Astrocyte (in vitro differentiated cells and primary cell): ENCODE measurements at regions not wholly inside any gene's neighbourhood (a gene's known extent, or its start where the extent isn't known, plus 50 kb on each side); places are given as distances from the start of the nearest gene placed in this dataset.

Experiments
- DNase-seq: peaks from one replicate; pipeline ENCODE4 v3.0.0-alpha.2; 2010; ENCODE audit warnings: low read depth
- FAIRE-seq: peaks from 2 replicates; lab custom pipeline; 2011; peaks lifted over from hg19 to GRCh38; lab: Jason Lieb, UNC
- H2AFZ ChIP-seq: 2 replicates; pipeline ENCODE4 v1.6.0; 2012; ENCODE audit warnings: low read depth, low read length, inconsistent platforms
- H3K27ac ChIP-seq: 2 replicates; pipeline ENCODE4 v1.5.1; 2011; ENCODE audit warnings: low read depth, low read length, inconsistent platforms
- H3K27me3 ChIP-seq: 2 replicates; pipeline ENCODE4 v1.6.0; 2011; ENCODE audit warnings: low read length, inconsistent platforms; ENCODE audit not compliant: insufficient read depth
- H3K36me3 ChIP-seq: 2 replicates; pipeline ENCODE4 v1.5.1; 2011; ENCODE audit warnings: low read length, inconsistent platforms; ENCODE audit not compliant: insufficient read depth
- H3K4me1 ChIP-seq: 2 replicates; pipeline ENCODE4 v1.5.1; 2011; ENCODE audit warnings: low read length, inconsistent platforms; ENCODE audit not compliant: insufficient read depth
- H3K4me2 ChIP-seq: 2 replicates; pipeline ENCODE4 v1.6.0; 2012; ENCODE audit warnings: low read length, inconsistent platforms
- H3K4me3 ChIP-seq: 2 replicates; pipeline ENCODE4 v1.5.1; 2011; ENCODE audit warnings: low read depth, mild to moderate bottlenecking, low read length, inconsistent platforms; ENCODE audit not compliant: insufficient read depth
- H3K79me2 ChIP-seq: 2 replicates; pipeline ENCODE4 v1.6.0; 2012; ENCODE audit warnings: mild to moderate bottlenecking, low read length, inconsistent platforms; ENCODE audit not compliant: insufficient read depth
- H3K9ac ChIP-seq: 2 replicates; pipeline ENCODE4 v1.6.0; 2012; ENCODE audit warnings: mild to moderate bottlenecking, low read length, inconsistent platforms
- H3K9me3 ChIP-seq: 2 replicates; pipeline ENCODE4 v1.5.1; 2012; ENCODE audit warnings: low read depth, mild to moderate bottlenecking, low read length, inconsistent platforms; ENCODE audit not compliant: insufficient read depth
- H4K20me1 ChIP-seq: 2 replicates; pipeline ENCODE4 v1.6.0; 2012; ENCODE audit warnings: low read length, inconsistent platforms; ENCODE audit not compliant: insufficient read depth
- H3K27ac Mint-ChIP-seq: one replicate; pipeline ENCODE4 v1.8.0; 2021; ENCODE audit warnings: mild to moderate bottlenecking, mixed read lengths; ENCODE audit not compliant: unreplicated experiment
- H3K27me3 Mint-ChIP-seq: one replicate; pipeline ENCODE4 v1.8.0; 2021; ENCODE audit warnings: low read depth, mixed read lengths; ENCODE audit not compliant: unreplicated experiment
- H3K36me3 Mint-ChIP-seq: one replicate; pipeline ENCODE4 v1.8.0; 2021; ENCODE audit warnings: low read depth, mixed read lengths; ENCODE audit not compliant: unreplicated experiment
- H3K4me1 Mint-ChIP-seq: one replicate; pipeline ENCODE4 v1.8.0; 2021; ENCODE audit warnings: low read depth, mixed read lengths; ENCODE audit not compliant: unreplicated experiment
- H3K4me3 Mint-ChIP-seq: one replicate; pipeline ENCODE4 v1.8.0; 2021; ENCODE audit warnings: mild to moderate bottlenecking, moderate library complexity, mixed read lengths; ENCODE audit not compliant: unreplicated experiment
- H3K9me3 Mint-ChIP-seq: one replicate; pipeline ENCODE4 v1.8.0; 2021; ENCODE audit warnings: mild to moderate bottlenecking, mixed read lengths; ENCODE audit not compliant: unreplicated experiment
- EZH2 ChIP-seq: IDR thresholded peaks from 2 replicates; pipeline ENCODE4 v1.6.1; 2012; ENCODE audit warnings: mild to moderate bottlenecking, low read length, inconsistent platforms; ENCODE audit not compliant: insufficient read depth
- TF ChIP-seq, protein P1 (sequence below): IDR thresholded peaks from 2 replicates; pipeline ENCODE4 v1.5.1; 2011; ENCODE audit warnings: low read depth, mild to moderate bottlenecking, inconsistent platforms, low read length, moderate library complexity; ENCODE audit not compliant: insufficient read depth

GRCh38 chr14:35202195-35202594, 79.8 kb downstream of the PRORP start:
- Histone ChIP-seq H4K20me1 (no peaks in the 10 kb centered on the region), H3K4me1 (no peaks in the 10 kb centered on the region), H3K9me3 (no peaks in the 10 kb centered on the region), H3K27me3 (no peaks in the 10 kb centered on the region), H3K79me2 (no peaks in the 10 kb centered on the region), H3K4me2 (no peak overlapping the region), H3K36me3 (no peaks in the 10 kb centered on the region), H3K9ac (no peak overlapping the region), H2AFZ (no peak overlapping the region), H3K27ac (no peak overlapping the region), H3K4me3 (no peak overlapping the region)
- H3K9me3 Mint-ChIP-seq: no peaks in the 10 kb centered on the region
- H3K27me3 Mint-ChIP-seq: no peaks in the 10 kb centered on the region
- peak overlapping the region; percentile 72 for H3K27ac Mint-ChIP-seq
- no peaks in the 10 kb centered on the region for H3K36me3 Mint-ChIP-seq
- no peaks in the 10 kb centered on the region for H3K4me1 Mint-ChIP-seq
- no peak for FAIRE-seq
- TF ChIP-seq, protein P1, sequence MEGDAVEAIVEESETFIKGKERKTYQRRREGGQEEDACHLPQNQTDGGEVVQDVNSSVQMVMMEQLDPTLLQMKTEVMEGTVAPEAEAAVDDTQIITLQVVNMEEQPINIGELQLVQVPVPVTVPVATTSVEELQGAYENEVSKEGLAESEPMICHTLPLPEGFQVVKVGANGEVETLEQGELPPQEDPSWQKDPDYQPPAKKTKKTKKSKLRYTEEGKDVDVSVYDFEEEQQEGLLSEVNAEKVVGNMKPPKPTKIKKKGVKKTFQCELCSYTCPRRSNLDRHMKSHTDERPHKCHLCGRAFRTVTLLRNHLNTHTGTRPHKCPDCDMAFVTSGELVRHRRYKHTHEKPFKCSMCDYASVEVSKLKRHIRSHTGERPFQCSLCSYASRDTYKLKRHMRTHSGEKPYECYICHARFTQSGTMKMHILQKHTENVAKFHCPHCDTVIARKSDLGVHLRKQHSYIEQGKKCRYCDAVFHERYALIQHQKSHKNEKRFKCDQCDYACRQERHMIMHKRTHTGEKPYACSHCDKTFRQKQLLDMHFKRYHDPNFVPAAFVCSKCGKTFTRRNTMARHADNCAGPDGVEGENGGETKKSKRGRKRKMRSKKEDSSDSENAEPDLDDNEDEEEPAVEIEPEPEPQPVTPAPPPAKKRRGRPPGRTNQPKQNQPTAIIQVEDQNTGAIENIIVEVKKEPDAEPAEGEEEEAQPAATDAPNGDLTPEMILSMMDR: no peak
- no peak for TF ChIP-seq EZH2
- no peak for DNase-seq
- H3K4me3 Mint-ChIP-seq: no peak overlapping the region

- no peaks in the 10 kb centered on the region for H3K27me3 Mint-ChIP-seq
- H3K9me3 Mint-ChIP-seq: no peaks in the 10 kb centered on the region
- H2AFZ ChIP-seq: no peak overlapping the region
- no peaks in the 10 kb centered on the region for H3K36me3 Mint-ChIP-seq
- no peaks in the 10 kb centered on the region for H3K9me3 ChIP-seq
- H3K27ac Mint-ChIP-seq: no peak overlapping the region
- no peak overlapping the region for H3K4me3 Mint-ChIP-seq
- H3K9ac ChIP-seq: no peak overlapping the region
- no peaks in the 10 kb centered on the region for H4K20me1 ChIP-seq
- H3K4me2 ChIP-seq: no peak overlapping the region
- H3K36me3 ChIP-seq: no peaks in the 10 kb centered on the region
- no peaks in the 10 kb centered on the region for H3K4me1 ChIP-seq
- H3K27ac ChIP-seq: no peak overlapping the region
- H3K4me1 Mint-ChIP-seq: no peaks in the 10 kb centered on the region
- no peak for DNase-seq
- FAIRE-seq: no peak
- TF ChIP-seq EZH2: no peak
- TF ChIP-seq, protein P1: no peak
- no peak overlapping the region for H3K4me3 ChIP-seq
- no peaks in the 10 kb centered on the region for H3K79me2 ChIP-seq
- H3K27me3 ChIP-seq: no peaks in the 10 kb centered on the region
Measured at GRCh38 chr14:35205737-35206136, 83.4 kb downstream of the PRORP start.

DNA sequence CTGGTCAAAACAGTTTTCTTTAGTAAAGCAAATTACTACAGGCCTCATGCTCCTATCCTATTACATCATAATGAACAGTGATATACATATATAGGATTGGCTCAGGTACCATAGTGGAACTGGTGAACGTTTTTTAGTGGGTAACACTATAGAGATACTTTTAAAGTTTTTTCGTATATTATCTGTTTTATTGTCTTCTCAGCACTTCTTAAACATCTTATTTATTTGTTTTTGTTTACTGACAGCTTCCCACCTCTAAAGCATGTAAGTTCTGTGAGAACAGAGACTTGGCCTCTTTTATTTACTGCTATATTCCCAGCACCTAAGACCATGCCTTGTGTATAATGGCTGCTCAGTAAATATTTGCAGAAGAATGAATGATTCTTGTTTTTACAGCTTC, 81.1 kb upstream of the PSMA6 start:
- no peaks in the 10 kb centered on the region for H3K27me3 Mint-ChIP-seq
- H4K20me1 ChIP-seq: no peaks in the 10 kb centered on the region
- no peaks in the 10 kb centered on the region for H3K79me2 ChIP-seq
- no peak overlapping the region for H3K27ac Mint-ChIP-seq
- TF ChIP-seq, protein P1: no peak
- no peak for TF ChIP-seq EZH2
- no peaks in the 10 kb centered on the region for H3K9me3 ChIP-seq
- DNase-seq: no peak
- H3K36me3 Mint-ChIP-seq: no peaks in the 10 kb centered on the region
- H3K27ac ChIP-seq: no peak overlapping the region
- H3K4me1 Mint-ChIP-seq: peaks cover 19% of the 10 kb centered on the region
- H3K4me3 ChIP-seq: no peak overlapping the region
- no peak overlapping the region for H3K4me2 ChIP-seq
- H2AFZ ChIP-seq: no peak overlapping the region
- FAIRE-seq: no peak
- no peak overlapping the region for H3K9ac ChIP-seq
- H3K4me3 Mint-ChIP-seq: no peak overlapping the region
- peaks cover 8% of the 10 kb centered on the region for H3K4me1 ChIP-seq
- no peaks in the 10 kb centered on the region for H3K27me3 ChIP-seq
- H3K9me3 Mint-ChIP-seq: no peaks in the 10 kb centered on the region
- no peaks in the 10 kb centered on the region for H3K36me3 ChIP-seq
